ENCODE measurements at regions not wholly inside any gene's neighbourhood (a gene's known extent, or its start where the extent isn't known, plus 50 kb on each side); places are given as distances from the start of the nearest gene placed in this dataset.

DNA sequence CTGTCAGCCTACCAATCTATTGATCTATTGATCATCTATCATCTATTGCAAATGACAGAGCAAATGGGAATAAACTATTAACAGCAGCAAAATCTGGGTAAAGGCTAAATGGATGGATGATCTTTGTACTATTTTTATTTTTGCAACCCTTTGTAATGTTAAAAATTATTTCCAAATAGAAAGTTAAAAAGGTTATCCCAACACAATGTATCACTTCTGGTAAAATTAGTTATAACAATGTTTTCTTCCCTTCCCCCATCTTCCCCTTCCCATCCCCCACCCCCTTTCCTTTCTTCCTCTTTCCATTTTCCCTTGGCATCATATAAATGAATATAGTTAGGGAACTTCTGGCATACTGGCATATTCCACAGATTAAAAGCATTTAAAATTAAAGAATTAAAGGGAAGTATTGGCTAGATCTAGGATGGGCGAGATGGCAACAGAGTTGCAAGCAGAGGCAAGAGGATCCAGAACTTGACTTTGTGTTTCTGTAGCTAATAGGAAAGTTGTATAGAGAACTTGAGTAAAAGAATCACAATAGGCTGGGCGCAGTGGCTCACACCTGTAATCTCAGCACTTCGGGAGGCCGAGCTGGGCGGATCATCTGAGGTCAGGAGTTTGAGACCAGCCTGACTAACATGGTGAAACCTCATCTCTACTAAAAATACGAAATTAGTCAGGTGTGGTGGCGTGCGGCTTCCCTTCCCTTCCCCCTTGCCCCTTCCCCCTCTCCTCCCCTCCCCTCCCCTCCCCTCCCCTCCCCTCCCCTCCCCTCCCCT, 66.6 kb upstream of the TAF11L2 start:
- Histone ChIP-seq H3K9me3 (ENCODE audit: insufficient read depth, low read length) (no peaks in the 10 kb centered on the region), H3K79me2 (ENCODE audit: insufficient read depth, low read length) (no peaks in the 10 kb centered on the region), H3K36me3 (ENCODE audit: low read length) (no peaks in the 10 kb centered on the region), H2AFZ (ENCODE audit: low read depth, low read length, severe bottlenecking) (no peak overlapping the region), H3K4me3 (ENCODE audit: insufficient read depth, low read length, poor library complexity, severe bottlenecking) (no peak overlapping the region), H4K20me1 (ENCODE audit: low read depth, low read length) (no peaks in the 10 kb centered on the region), H3F3A (ENCODE audit: insufficient read depth) (no peaks in the 10 kb centered on the region), H3K27ac (ENCODE audit: low read depth, low read length) (no peak overlapping the region), H3K27me3 (ENCODE audit: low read length) (no peaks in the 10 kb centered on the region), H3K4me2 (ENCODE audit: low read depth, low read length, poor library complexity, severe bottlenecking) (no peak overlapping the region), H3K9ac (ENCODE audit: low read length) (no peak overlapping the region), H3K9me2 (replicated peaks; ENCODE audit: insufficient read depth, low read length) (no peaks in the 10 kb centered on the region)
- no peak for TF ChIP-seq EZH2phosphoT487 (conservative IDR thresholded peaks at IDR 0.05; ENCODE audit: low read length)
- TF ChIP-seq, protein P1, sequence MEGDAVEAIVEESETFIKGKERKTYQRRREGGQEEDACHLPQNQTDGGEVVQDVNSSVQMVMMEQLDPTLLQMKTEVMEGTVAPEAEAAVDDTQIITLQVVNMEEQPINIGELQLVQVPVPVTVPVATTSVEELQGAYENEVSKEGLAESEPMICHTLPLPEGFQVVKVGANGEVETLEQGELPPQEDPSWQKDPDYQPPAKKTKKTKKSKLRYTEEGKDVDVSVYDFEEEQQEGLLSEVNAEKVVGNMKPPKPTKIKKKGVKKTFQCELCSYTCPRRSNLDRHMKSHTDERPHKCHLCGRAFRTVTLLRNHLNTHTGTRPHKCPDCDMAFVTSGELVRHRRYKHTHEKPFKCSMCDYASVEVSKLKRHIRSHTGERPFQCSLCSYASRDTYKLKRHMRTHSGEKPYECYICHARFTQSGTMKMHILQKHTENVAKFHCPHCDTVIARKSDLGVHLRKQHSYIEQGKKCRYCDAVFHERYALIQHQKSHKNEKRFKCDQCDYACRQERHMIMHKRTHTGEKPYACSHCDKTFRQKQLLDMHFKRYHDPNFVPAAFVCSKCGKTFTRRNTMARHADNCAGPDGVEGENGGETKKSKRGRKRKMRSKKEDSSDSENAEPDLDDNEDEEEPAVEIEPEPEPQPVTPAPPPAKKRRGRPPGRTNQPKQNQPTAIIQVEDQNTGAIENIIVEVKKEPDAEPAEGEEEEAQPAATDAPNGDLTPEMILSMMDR (IDR thresholded peaks at IDR 0.05; ENCODE audit: insufficient read depth, low read length, poor library complexity, severe bottlenecking), result no peak

DNA sequence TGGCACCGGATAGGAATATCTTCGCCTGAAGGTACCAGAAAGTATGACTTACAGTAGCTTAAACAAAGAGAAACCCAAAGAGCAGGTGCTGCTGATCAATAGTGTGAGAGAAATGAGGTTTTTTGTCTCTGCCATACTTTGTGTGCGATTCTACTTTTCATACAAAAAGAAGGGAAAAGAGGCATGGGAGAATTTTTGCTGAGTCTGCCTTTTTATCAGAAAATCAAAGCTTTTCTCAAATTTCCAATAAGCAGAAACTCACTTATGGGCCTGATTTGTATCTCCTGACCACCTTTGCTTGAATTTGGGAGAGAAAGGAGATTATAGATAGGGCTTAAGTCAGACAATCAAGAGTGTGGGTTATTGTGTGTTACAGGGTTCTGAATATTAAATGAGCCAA, 65.5 kb upstream of the TAF11L2 start:
- Histone ChIP-seq H3K9me2 (replicated peaks; ENCODE audit: insufficient read depth, low read length) (no peaks in the 10 kb centered on the region), H3K27ac (ENCODE audit: low read depth, low read length) (no peak overlapping the region), H3K4me3 (ENCODE audit: insufficient read depth, low read length, poor library complexity, severe bottlenecking) (no peak overlapping the region), H3K79me2 (ENCODE audit: insufficient read depth, low read length) (no peaks in the 10 kb centered on the region), H3K27me3 (ENCODE audit: low read length) (no peaks in the 10 kb centered on the region), H3K9me3 (ENCODE audit: insufficient read depth, low read length) (no peaks in the 10 kb centered on the region), H4K20me1 (ENCODE audit: low read depth, low read length) (no peaks in the 10 kb centered on the region), H3K4me2 (ENCODE audit: low read depth, low read length, poor library complexity, severe bottlenecking) (no peak overlapping the region), H3K9ac (ENCODE audit: low read length) (no peak overlapping the region), H3F3A (ENCODE audit: insufficient read depth) (no peaks in the 10 kb centered on the region), H2AFZ (ENCODE audit: low read depth, low read length, severe bottlenecking) (no peak overlapping the region), H3K36me3 (ENCODE audit: low read length) (no peaks in the 10 kb centered on the region)
- no peak for TF ChIP-seq EZH2phosphoT487 (conservative IDR thresholded peaks at IDR 0.05; ENCODE audit: low read length)
- TF ChIP-seq, protein P1 (IDR thresholded peaks at IDR 0.05; ENCODE audit: insufficient read depth, low read length, poor library complexity, severe bottlenecking), result no peak

DNA sequence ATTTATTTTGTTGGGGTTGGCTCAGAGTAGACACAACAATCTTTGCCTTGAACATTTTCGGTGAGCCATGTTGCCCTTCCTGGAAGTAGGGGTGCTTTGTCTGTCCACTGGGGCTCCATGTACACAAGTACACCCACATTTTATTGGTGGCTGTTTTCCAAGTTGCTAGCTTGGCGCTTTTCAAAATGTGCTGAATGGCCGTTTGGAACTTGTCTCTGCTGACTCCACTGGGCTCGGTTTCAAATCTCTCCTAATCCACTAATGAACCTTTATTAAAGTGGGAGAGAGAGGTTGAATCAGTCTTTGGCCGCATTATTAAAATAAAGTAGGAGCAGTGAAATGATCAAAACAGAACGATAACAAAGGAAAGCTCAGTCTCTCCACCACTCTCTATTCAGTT, 64.6 kb upstream of the TAF11L2 start:
- H3K36me3 ChIP-seq (ENCODE audit: low read length), result no peaks in the 10 kb centered on the region
- H4K20me1 ChIP-seq (ENCODE audit: low read depth, low read length), result no peaks in the 10 kb centered on the region
- H3K4me3 ChIP-seq (ENCODE audit: insufficient read depth, low read length, poor library complexity, severe bottlenecking), result no peak overlapping the region
- H3K27ac ChIP-seq (ENCODE audit: low read depth, low read length), result no peak overlapping the region
- no peaks in the 10 kb centered on the region for H3K27me3 ChIP-seq (ENCODE audit: low read length)
- no peaks in the 10 kb centered on the region for H3F3A ChIP-seq (ENCODE audit: insufficient read depth)
- H3K9me2 ChIP-seq (replicated peaks; ENCODE audit: insufficient read depth, low read length), result no peaks in the 10 kb centered on the region
- no peak overlapping the region for H3K4me2 ChIP-seq (ENCODE audit: low read depth, low read length, poor library complexity, severe bottlenecking)
- no peaks in the 10 kb centered on the region for H3K9me3 ChIP-seq (ENCODE audit: insufficient read depth, low read length)
- no peak overlapping the region for H2AFZ ChIP-seq (ENCODE audit: low read depth, low read length, severe bottlenecking)
- H3K79me2 ChIP-seq (ENCODE audit: insufficient read depth, low read length), result no peaks in the 10 kb centered on the region
- no peak overlapping the region for H3K9ac ChIP-seq (ENCODE audit: low read length)
- TF ChIP-seq, protein P1 (IDR thresholded peaks at IDR 0.05; ENCODE audit: insufficient read depth, low read length, poor library complexity, severe bottlenecking), result no peak
- no peak for TF ChIP-seq EZH2phosphoT487 (conservative IDR thresholded peaks at IDR 0.05; ENCODE audit: low read length)

Data from SU-DHL-6 (cell line).